ENCODE measurements at regions not wholly inside any gene's neighbourhood (a gene's known extent, or its start where the extent isn't known, plus 50 kb on each side); places are given as distances from the start of the nearest gene placed in this dataset.

- TF ChIP-seq, protein P1, sequence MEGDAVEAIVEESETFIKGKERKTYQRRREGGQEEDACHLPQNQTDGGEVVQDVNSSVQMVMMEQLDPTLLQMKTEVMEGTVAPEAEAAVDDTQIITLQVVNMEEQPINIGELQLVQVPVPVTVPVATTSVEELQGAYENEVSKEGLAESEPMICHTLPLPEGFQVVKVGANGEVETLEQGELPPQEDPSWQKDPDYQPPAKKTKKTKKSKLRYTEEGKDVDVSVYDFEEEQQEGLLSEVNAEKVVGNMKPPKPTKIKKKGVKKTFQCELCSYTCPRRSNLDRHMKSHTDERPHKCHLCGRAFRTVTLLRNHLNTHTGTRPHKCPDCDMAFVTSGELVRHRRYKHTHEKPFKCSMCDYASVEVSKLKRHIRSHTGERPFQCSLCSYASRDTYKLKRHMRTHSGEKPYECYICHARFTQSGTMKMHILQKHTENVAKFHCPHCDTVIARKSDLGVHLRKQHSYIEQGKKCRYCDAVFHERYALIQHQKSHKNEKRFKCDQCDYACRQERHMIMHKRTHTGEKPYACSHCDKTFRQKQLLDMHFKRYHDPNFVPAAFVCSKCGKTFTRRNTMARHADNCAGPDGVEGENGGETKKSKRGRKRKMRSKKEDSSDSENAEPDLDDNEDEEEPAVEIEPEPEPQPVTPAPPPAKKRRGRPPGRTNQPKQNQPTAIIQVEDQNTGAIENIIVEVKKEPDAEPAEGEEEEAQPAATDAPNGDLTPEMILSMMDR (IDR thresholded peaks at IDR 0.05) = no peak
- no peak for TF ChIP-seq POLR2A (IDR thresholded peaks at IDR 0.05)
Measured at GRCh38 chr7:138308136-138308535, 151.9 kb upstream of the TRIM24 start.
